ENCODE measurements at regions not wholly inside any gene's neighbourhood (a gene's known extent, or its start where the extent isn't known, plus 50 kb on each side); places are given as distances from the start of the nearest gene placed in this dataset.
"Not testable (repeated sequence)": the region's sequence is repeated elsewhere in the genome, so short reads cannot be mapped to it uniquely, and the experiment has no call there.

GRCh38 chr2:107136733-107137132, 250.8 kb upstream of the ST6GAL2 start:
- DNase-seq (no peak), ATAC-seq (replicated peaks) (no peak)
- H3K27me3 Mint-ChIP-seq, result no peaks in the 10 kb centered on the region
- H3K4me3 Mint-ChIP-seq, result no peak overlapping the region
- H3K36me3 Mint-ChIP-seq, result no peaks in the 10 kb centered on the region
- no peak overlapping the region for H3K27ac Mint-ChIP-seq
- H3K4me1 Mint-ChIP-seq, result no peaks in the 10 kb centered on the region
- H3K9me3 Mint-ChIP-seq, result peaks cover 0 to 2% of the 10 kb centered on the region in 2 donors

GRCh38 chr2:107137706-107138105, 251.7 kb upstream of the ST6GAL2 start:
- H3K27me3 Mint-ChIP-seq, result no peaks in the 10 kb centered on the region
- H3K36me3 Mint-ChIP-seq, result no peaks in the 10 kb centered on the region
- H3K4me3 Mint-ChIP-seq, result no peak overlapping the region
- no peak overlapping the region for H3K27ac Mint-ChIP-seq
- peaks cover 0 to 5% of the 10 kb centered on the region in 2 donors for H3K9me3 Mint-ChIP-seq
- no peaks in the 10 kb centered on the region for H3K4me1 Mint-ChIP-seq
- ATAC-seq (replicated peaks) (no peak), DNase-seq (no peak)

DNA sequence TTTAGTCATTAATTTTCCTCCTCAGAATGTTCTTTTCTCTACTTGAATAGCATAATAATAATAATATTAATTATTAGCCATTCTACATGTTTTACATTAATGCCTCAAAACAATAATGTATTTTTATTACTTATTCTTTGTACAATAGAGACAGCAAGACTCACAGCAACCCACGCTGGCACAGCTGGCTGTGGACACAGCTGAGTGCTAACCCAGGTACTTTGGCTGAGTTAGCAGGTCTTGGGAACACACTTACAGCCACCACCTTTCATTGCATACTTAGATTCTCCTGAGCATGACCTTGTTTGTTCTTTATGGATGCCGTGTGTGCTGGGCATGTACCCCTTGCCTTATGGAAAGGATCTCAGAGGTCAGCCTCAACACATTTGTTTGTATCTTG, 260.2 kb upstream of the ST6GAL2 start:
- Mint-ChIP-seq H3K27ac (no peak overlapping the region), H3K4me1 (no peaks in the 10 kb centered on the region), H3K4me3 (no peak overlapping the region), H3K9me3 (peaks cover 0 to 12% of the 10 kb centered on the region in 2 donors), H3K27me3 (no peaks in the 10 kb centered on the region), H3K36me3 (no peaks in the 10 kb centered on the region)
- ATAC-seq (replicated peaks), result no peak
- no peak for DNase-seq

- not testable (repeated sequence) for H3K36me3 Mint-ChIP-seq; H3K27ac Mint-ChIP-seq; DNase-seq; H3K27me3 Mint-ChIP-seq; H3K4me1 Mint-ChIP-seq; ATAC-seq (replicated peaks); H3K4me3 Mint-ChIP-seq
- H3K9me3 Mint-ChIP-seq, result peaks cover 0 to 11% of the 10 kb centered on the region in 2 donors
Measured at GRCh38 chr2:107146645-107147044, 260.7 kb upstream of the ST6GAL2 start.

- H3K4me1 Mint-ChIP-seq, result no peaks in the 10 kb centered on the region
- no peak overlapping the region for H3K27ac Mint-ChIP-seq
- no peak for DNase-seq
- no peak overlapping the region for H3K4me3 Mint-ChIP-seq
- H3K9me3 Mint-ChIP-seq, result peaks cover 0 to 6% of the 10 kb centered on the region in 2 donors
- H3K27me3 Mint-ChIP-seq, result no peaks in the 10 kb centered on the region
- no peak for ATAC-seq (replicated peaks)
- H3K36me3 Mint-ChIP-seq, result no peaks in the 10 kb centered on the region
Measured at GRCh38 chr2:107148055-107148454, 262.1 kb upstream of the ST6GAL2 start.

GRCh38 chr2:107148496-107148895, 262.5 kb upstream of the ST6GAL2 start:
- no peak overlapping the region for H3K27ac Mint-ChIP-seq
- no peaks in the 10 kb centered on the region for H3K36me3 Mint-ChIP-seq
- no peaks in the 10 kb centered on the region for H3K4me1 Mint-ChIP-seq
- H3K9me3 Mint-ChIP-seq, result peaks cover 0 to 5% of the 10 kb centered on the region in 2 donors
- no peaks in the 10 kb centered on the region for H3K27me3 Mint-ChIP-seq
- ATAC-seq (replicated peaks) (no peak), DNase-seq (no peak)
- H3K4me3 Mint-ChIP-seq, result no peak overlapping the region

- no peaks in the 10 kb centered on the region for H3K36me3 Mint-ChIP-seq
- H3K27me3 Mint-ChIP-seq, result no peaks in the 10 kb centered on the region
- H3K9me3 Mint-ChIP-seq, result peaks cover 0 to 7% of the 10 kb centered on the region in 2 donors
- DNase-seq (no peak), ATAC-seq (replicated peaks) (no peak)
- H3K4me3 Mint-ChIP-seq, result no peak overlapping the region
- no peak overlapping the region for H3K27ac Mint-ChIP-seq
- no peaks in the 10 kb centered on the region for H3K4me1 Mint-ChIP-seq
Measured at GRCh38 chr2:107160640-107161239, 274.8 kb upstream of the ST6GAL2 start.

DNA sequence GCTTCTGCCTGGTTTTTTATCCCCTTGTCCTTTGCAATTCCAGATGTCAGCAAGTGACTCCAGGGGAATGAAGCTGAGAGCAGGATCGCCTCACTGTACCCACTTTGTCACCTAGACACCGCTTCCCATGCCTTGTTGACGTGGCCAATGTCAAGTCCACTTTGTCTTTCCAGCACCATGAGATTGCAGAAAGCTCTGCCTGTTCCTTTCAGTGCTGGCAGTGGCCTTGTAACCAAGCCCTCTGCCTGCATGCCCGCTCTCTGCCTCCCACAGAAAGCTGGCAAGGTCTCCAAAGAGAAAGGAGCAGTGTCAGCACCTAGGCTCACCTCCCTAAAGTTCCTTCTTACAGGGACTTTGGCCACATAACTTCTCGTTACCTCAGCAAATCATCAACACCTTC, 282.2 kb upstream of the ST6GAL2 start:
- Mint-ChIP-seq H3K9me3 (no peaks in the 10 kb centered on the region), H3K27me3 (no peaks in the 10 kb centered on the region), H3K4me1 (no peaks in the 10 kb centered on the region)

GRCh38 chr2:107174171-107174570, 288.2 kb upstream of the ST6GAL2 start:
- DNase-seq, result no peak
- no peaks in the 10 kb centered on the region for H3K36me3 Mint-ChIP-seq
- no peak overlapping the region for H3K27ac Mint-ChIP-seq
- no peaks in the 10 kb centered on the region for H3K4me1 Mint-ChIP-seq
- no peak overlapping the region for H3K4me3 Mint-ChIP-seq
- H3K9me3 Mint-ChIP-seq, result peaks cover 0 to 1% of the 10 kb centered on the region in 2 donors
- ATAC-seq (replicated peaks), result no peak
- no peaks in the 10 kb centered on the region for H3K27me3 Mint-ChIP-seq

More for the DNA sequence above, 282.2 kb upstream of the ST6GAL2 start:
- no peak for ATAC-seq (replicated peaks)
- Mint-ChIP-seq H3K4me3 (no peak overlapping the region), H3K27ac (no peak overlapping the region), H3K36me3 (no peaks in the 10 kb centered on the region)
- DNase-seq, result no peak

- no peaks in the 10 kb centered on the region for H3K36me3 Mint-ChIP-seq
- DNase-seq (no peak), ATAC-seq (replicated peaks) (no peak)
- peaks cover 1 to 3% of the 10 kb centered on the region in 2 donors for H3K9me3 Mint-ChIP-seq
- H3K27me3 Mint-ChIP-seq, result no peaks in the 10 kb centered on the region
- no peak overlapping the region for H3K27ac Mint-ChIP-seq
- H3K4me1 Mint-ChIP-seq, result no peaks in the 10 kb centered on the region
- no peak overlapping the region for H3K4me3 Mint-ChIP-seq
Measured at GRCh38 chr2:107182981-107183380, 297.0 kb upstream of the ST6GAL2 start.

GRCh38 chr2:107187870-107188269, 301.9 kb upstream of the ST6GAL2 start:
- Mint-ChIP-seq H3K4me1 (no peaks in the 10 kb centered on the region), H3K36me3 (no peaks in the 10 kb centered on the region), H3K4me3 (no peak overlapping the region), H3K27ac (no peak overlapping the region), H3K9me3 (peaks cover 1 to 3% of the 10 kb centered on the region in 2 donors), H3K27me3 (no peaks in the 10 kb centered on the region)
- DNase-seq (no peak), ATAC-seq (replicated peaks) (peak in 1 of 2 donors; percentile 23)

DNA sequence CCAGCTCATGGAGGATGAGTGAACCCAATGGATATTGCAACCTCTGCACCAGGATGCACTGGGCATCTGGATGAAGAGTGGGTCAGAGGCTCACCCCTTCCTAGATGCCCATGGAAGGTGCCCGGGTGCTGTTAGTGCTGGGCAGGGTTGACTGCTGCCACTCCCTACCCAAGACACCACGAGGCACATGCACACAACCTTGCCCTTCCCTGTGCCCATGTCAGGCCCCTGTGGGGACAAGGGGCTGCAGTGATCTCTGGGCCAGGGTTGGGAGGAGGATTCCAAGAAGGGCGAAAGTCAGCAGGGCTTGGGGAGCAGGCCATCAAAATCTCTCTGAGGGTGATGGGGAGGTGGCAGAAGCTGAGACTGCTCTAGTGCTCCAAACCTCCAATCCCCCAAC, 309.7 kb upstream of the ST6GAL2 start:
- no peaks in the 10 kb centered on the region for H3K36me3 Mint-ChIP-seq
- no peaks in the 10 kb centered on the region for H3K4me1 Mint-ChIP-seq

DNA sequence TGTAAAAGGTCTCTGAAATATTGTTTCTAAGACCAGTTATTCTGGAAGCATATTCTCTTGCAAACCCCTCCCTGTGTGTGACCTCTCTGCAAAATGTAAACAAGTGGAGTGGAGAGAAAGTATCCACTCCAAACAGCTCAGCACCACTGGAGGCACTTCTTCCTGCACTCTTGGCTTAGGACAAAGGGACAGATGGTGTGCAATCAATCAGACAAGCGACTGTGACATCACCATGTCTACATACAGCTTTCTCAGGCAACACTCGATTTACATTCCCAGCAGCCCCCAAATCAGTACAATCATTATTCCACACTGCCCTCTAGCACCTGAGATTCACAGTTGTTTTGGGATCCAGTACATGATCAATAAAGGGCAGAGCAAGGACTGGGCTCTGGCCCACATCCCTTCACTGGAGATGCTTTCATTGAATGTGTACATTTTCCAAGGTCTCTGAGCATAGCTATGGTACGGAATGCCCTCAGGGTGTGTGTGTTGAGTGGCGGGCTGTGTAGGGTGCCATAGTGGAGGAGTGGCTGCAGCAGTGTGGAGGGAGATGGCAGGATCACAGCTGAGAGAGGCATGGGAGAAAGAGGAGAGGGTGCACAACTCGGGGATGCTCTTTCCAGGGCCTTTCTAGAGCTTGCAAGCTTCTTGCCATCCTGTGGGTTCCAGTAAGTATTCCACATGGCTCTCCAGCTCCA, 311.8 kb upstream of the ST6GAL2 start:
- ATAC-seq (replicated peaks) (no peak), DNase-seq (no peak)
- no peaks in the 10 kb centered on the region for H3K4me1 Mint-ChIP-seq
- H3K36me3 Mint-ChIP-seq, result no peaks in the 10 kb centered on the region
- H3K9me3 Mint-ChIP-seq, result peaks cover 0 to 1% of the 10 kb centered on the region in 2 donors
- no peaks in the 10 kb centered on the region for H3K27me3 Mint-ChIP-seq
- H3K27ac Mint-ChIP-seq, result no peak overlapping the region
- H3K4me3 Mint-ChIP-seq, result no peak overlapping the region

More for the DNA sequence above, 309.7 kb upstream of the ST6GAL2 start:
- Mint-ChIP-seq H3K27me3 (no peaks in the 10 kb centered on the region), H3K27ac (no peak overlapping the region), H3K9me3 (no peaks in the 10 kb centered on the region), H3K4me3 (no peak overlapping the region)
- ATAC-seq (replicated peaks), result no peak
- no peak for DNase-seq

GRCh38 chr2:107202962-107203591, 317.1 kb upstream of the ST6GAL2 start:
- ATAC-seq (replicated peaks), result peak; percentile 58 to 82

More at GRCh38 chr2:107202962-107203591, 317.1 kb upstream of the ST6GAL2 start:
- Mint-ChIP-seq H3K36me3 (no peaks in the 10 kb centered on the region), H3K9me3 (peaks cover 0 to 4% of the 10 kb centered on the region in 2 donors), H3K27ac (no peak overlapping the region), H3K4me3 (no peak overlapping the region), H3K27me3 (no peaks in the 10 kb centered on the region), H3K4me1 (no peaks in the 10 kb centered on the region)
- DNase-seq, result no peak
